ENCODE measurements at regions not wholly inside any gene's neighbourhood (a gene's known extent, or its start where the extent isn't known, plus 50 kb on each side); places are given as distances from the start of the nearest gene placed in this dataset.
A peak's percentile ranks its signal among the peaks of the same experiment; 100 is the strongest.
"Not testable (repeated sequence)": the region's sequence is repeated elsewhere in the genome, so short reads cannot be mapped to it uniquely, and the experiment has no call there.

DNA sequence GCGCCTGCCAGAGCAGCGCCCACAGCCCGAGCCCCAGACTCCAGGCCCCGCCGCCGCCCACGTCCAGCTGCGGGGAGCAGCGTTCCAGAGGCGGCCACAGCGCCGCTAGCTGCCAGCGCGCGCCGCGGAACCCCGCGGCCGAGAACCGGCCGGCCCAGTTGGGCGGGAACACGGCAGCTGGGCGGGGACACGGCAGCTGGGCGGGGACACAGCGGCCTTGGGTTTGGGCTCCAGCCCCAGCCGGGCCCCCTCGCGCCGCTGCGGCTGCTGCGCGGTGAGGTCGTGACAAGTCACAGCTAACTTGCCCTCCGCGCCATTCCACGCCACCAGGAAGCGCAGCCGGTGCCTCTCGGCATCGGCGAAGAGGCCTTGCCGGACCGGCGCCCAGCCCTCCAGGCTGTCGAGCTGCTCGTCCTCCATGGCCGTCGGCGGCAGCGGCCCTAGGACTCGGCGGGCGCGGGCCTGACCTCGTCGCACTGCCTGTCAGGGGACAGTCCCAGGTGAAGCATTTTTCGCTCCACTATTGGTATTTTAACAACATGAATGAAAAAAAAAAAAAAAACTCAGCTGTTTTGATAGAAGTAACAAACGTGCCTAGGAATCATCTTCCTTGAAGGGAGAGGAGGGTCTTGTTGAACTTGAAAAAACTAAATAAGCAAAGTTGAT, 56.6 kb upstream of the GOLGA8N start:
- DNase-seq (ENCODE audit: low read depth, low spot score), result peak; percentile 4
- in situ Hi-C loops (cut with HindIII; ENCODE audit: low pct_unique_long_range_greater_than_20kb, low sequenced_read_pairs), result not testable (repeated sequence)

DNA sequence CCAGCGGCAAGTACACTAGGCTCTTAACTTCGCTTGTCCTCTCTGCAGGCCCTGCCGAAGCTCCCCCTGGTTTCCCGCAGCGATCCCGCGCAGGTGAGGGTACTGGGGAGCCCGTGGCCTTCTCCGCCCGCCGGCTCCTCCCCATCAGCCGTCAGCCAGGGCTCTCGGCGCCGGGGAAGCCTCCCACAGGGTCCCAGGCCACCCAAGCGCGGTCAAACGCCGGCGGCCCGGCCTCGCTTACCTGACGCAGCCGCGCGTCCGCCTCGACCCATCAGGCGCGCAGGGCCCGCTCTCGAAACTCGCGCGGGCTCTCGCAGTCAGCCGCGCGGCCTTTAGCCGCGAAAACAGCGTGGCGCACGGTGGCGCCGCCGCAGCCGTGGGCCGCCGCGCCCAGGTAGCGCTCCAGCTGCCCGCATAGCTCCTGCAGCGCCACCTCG, 57.2 kb upstream of the GOLGA8N start:
- in situ Hi-C loops (cut with HindIII; ENCODE audit: low pct_unique_long_range_greater_than_20kb, low sequenced_read_pairs); DNase-seq (ENCODE audit: low read depth, low spot score): not testable (repeated sequence)

DNA sequence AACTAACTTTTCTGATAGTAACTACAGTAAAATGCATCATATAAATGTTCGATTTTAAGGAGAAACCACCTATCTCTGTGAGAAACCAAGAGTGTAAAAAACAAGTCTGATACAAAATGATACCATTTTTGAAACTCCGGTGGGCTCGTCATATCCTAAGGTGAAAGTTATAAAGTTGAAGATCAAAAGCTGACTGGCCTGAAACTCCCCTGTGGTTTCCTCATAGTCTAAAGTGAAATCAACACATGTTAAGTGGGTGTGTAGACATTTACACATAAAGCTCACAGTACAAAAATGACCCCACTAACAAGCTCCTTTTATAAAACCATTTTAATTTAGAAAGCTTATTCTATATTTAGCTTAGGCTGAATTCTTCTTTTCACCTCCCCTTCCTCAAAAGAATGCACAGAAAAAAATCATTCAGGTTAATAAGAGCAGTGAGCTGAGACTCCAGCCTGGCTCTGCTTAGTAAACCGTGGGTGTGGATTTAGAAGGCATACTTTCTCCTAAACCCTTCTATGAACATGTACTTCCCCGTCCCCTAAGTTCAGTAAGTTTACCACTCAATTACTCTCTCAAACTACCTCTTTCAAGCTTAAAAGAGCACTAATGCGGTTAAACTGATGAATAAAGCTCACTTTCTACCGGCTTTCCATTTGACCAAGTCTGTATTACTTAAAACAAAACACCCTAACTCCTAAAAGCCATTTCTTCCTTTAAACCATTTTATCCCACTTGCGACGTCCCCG, 57.9 kb upstream of the GOLGA8N start:
- in situ Hi-C loops (cut with HindIII; ENCODE audit: low pct_unique_long_range_greater_than_20kb, low sequenced_read_pairs), result not testable (repeated sequence)

DNA sequence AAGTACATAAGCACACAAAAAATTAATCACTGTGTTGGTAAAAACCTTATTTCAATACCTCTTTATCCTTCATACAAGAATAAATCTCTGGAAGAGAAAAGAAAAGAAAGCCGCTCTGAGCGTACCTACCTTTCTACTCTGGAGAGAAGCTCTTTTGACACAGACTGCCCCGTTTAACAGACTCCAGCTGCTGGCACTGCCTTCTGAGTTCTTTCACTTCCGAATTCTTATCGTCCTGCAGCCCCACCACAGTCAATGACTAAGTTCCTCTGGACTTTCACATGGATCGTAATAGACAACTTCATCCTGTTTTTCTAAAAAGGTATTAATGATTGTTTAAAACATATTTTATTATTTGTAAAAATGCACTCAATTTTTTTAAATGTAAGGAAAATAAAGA, 67.5 kb upstream of the GOLGA8O start:
- in situ Hi-C loops (cut with HindIII; ENCODE audit: low pct_unique_long_range_greater_than_20kb, low sequenced_read_pairs); DNase-seq (ENCODE audit: low read depth, low spot score): not testable (repeated sequence)

More for the DNA sequence above, 57.9 kb upstream of the GOLGA8N start:
- DNase-seq (ENCODE audit: low read depth, low spot score), result not testable (repeated sequence)

DNA sequence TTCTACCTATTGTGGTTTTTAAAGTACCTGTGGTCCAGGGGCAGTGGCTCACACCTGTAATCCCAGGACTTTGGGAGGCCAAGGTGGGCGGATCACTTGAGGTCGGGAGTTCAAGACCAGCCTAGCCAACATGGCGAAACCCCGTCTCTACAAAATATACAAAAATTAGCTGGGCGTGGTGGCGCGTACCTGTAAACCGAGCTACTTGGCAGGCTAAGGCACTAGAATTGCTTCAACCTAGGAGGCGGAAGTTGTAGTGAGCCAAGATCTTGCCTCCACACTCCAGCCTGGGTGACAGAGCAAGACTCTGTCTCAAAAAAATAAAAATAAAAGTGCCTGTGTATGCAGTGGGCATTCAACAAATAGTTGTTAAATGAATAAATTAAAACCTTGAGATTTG, 67.0 kb upstream of the GOLGA8O start:
- in situ Hi-C loops (cut with HindIII; ENCODE audit: low pct_unique_long_range_greater_than_20kb, low sequenced_read_pairs); DNase-seq (ENCODE audit: low read depth, low spot score): not testable (repeated sequence)

DNA sequence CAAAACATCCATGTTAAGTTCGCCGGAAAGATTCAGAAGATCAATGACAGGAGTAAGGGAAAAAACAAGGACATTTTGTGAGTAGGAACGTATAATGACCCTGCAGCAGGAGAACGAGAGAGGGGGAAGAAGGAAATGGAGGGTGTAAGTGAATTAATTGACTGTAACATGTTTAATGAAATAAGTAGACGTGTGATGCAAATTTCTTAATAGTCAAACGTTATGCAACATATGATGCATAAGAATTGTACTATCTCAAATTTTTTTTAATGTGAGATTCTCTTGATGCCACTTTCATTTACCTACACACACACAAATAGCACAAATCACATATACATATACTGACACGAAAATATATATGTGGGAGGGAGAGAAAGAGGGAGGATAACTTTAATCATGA, 63.5 kb upstream of the GOLGA8O start:
- in situ Hi-C loops (cut with HindIII; ENCODE audit: low pct_unique_long_range_greater_than_20kb, low sequenced_read_pairs); DNase-seq (ENCODE audit: low read depth, low spot score): not testable (repeated sequence)

DNA sequence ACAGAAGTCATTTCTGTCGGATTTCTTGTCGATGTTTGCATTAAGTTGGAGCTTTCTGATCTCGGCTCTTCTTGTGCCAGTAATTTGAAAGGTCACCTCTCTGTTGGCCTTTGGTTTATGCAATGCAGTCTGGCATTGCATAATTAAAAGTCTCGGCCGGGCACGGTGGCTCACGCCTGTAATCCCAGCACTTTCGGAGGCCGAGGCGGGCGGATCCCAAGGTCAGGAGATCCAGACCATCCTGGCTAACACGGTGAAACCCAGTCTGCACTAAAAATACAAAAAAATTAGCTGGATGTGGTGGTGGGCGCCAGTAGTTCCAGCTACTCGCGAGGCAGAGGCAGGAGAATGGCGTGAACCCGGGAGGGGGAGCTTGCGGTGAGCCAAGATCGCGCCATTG, 62.6 kb upstream of the GOLGA8O start:
- DNase-seq (ENCODE audit: low read depth, low spot score); in situ Hi-C loops (cut with HindIII; ENCODE audit: low pct_unique_long_range_greater_than_20kb, low sequenced_read_pairs): not testable (repeated sequence)

DNA sequence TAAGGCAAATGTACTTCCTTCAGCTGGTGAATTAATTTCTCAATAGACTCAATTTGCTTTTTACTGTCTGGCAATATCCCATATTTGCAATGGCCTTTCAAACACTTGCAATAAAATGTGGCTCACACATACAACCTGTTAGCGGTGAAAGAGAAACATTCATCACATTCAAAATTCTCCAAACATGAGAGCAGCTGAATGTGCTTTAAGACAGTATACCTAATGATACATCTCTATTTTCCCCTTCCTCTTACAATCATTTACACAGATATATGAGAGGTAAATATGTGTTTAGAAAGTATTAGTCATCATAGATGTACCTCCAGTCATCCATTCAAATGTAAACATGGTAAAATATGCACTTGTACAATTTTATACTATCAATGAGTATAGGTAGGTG, 61.5 kb upstream of the GOLGA8O start:
- DNase-seq (ENCODE audit: low read depth, low spot score); in situ Hi-C loops (cut with HindIII; ENCODE audit: low pct_unique_long_range_greater_than_20kb, low sequenced_read_pairs): not testable (repeated sequence)

DNA sequence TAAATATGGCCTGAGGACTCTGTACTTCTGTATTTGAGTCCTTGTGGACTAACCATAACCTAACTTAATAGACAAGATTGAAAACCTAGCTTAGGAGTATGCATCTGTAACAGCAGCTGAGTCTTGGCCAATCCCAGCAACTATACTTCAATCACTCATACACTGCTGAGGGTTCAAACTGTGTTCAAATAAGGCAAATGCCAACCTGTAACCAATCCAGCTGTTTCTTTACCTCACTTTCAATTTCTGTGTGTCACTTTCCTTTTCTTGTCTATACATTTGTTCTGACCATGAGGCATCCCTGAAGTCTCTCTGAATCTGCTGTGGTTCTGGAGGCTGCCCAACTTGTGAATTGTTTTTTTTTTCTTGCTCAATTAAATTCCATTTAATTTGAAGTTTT, 57.9 kb upstream of the GOLGA8O start:
- in situ Hi-C loops (cut with HindIII; ENCODE audit: low pct_unique_long_range_greater_than_20kb, low sequenced_read_pairs); DNase-seq (ENCODE audit: low read depth, low spot score): not testable (repeated sequence)

DNA sequence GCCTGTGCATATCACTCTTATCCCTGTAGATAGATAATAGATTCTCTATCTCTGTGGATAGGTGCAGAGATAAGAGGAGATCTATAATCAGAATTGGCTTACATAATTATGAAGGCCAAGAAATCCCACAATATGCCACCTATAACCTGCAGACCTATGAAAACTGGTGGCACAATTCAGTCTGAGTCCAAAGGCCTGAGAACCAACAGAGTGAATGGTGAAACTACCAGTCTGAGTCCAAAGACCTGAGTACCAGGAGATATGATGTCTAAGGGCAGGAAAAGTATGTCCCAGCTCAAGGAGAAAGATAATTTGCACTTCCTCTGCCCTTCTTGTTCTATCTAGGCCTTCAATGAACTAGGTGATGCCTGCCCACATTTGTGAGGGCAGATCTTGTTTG, 54.6 kb upstream of the GOLGA8O start:
- in situ Hi-C loops (cut with HindIII; ENCODE audit: low pct_unique_long_range_greater_than_20kb, low sequenced_read_pairs), result not testable (repeated sequence)

DNA sequence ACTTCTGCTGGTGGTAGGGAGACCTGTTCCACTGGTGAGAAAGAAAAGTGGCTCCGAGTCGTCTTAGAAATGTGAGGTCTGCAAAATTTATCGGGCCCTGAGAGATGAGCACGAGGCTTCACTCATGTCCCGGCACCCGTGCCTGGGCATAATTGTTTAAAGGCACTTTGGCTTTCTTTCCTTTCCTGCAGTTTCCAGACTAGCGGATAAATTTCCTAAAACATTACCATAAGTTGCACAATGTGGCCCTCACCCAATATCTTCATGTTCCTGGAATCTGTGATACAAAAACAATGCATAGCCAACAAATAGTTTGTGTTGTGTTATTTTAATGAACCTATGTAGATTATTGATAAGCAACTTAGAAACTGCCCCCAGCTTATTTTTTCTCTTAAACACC, 52.6 kb upstream of the GOLGA8O start:
- DNase-seq (ENCODE audit: low read depth, low spot score); in situ Hi-C loops (cut with HindIII; ENCODE audit: low pct_unique_long_range_greater_than_20kb, low sequenced_read_pairs): not testable (repeated sequence)

More for the DNA sequence above, 54.6 kb upstream of the GOLGA8O start:
- not testable (repeated sequence) for DNase-seq (ENCODE audit: low read depth, low spot score)

DNA sequence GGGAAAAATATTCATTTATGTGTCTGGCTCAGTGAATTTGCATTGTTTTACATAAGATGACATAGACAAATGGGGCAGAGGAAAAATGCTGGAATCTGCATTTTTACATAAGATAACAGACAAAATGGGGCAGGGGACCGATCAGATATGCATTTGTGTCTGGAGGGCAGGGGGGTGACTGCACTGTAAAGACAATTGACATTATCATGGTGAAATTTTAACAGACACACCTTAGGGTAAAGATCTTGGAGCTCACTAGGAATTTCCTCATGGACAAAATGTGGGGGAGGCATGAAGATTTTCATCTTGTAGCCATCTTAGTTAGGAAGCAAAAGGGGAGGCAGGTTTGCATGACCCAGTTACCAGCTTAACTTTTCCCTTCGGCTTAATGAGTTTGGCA, 51.4 kb upstream of the GOLGA8O start:
- DNase-seq (ENCODE audit: low read depth, low spot score); in situ Hi-C loops (cut with HindIII; ENCODE audit: low pct_unique_long_range_greater_than_20kb, low sequenced_read_pairs): not testable (repeated sequence)

DNA sequence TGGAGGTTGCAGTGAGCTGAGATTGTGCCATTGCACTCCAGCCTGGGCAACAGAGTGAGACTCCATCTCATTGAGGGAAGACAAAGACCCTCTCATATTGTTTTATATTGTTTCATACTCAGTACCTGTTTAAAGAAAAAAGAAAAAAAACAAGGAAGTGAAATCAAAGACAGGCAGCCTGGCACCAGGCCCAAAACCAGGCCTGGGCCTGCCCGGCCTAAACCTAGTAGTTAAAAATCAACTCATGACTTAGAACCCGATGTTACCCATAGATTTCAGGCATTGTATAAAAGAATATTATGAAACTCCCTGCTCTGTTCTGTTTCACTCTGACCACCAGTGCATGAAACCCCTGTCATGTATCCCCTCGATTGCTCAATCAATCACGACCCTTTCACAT, 50.2 kb upstream of the GOLGA8O start:
- DNase-seq (ENCODE audit: low read depth, low spot score); in situ Hi-C loops (cut with HindIII; ENCODE audit: low pct_unique_long_range_greater_than_20kb, low sequenced_read_pairs): not testable (repeated sequence)

All from SK-MEL-5 (cell line).